HG03565 (cell line): ENCODE measurements at regions not wholly inside any gene's neighbourhood (a gene's known extent, or its start where the extent isn't known, plus 50 kb on each side); places are given as distances from the start of the nearest gene placed in this dataset.

Experiments used
- ATAC-seq: cut with Tn5 transposase; IDR thresholded peaks from one replicate; pipeline ENCODE4 v1.9.1; 2021; ENCODE audit warnings: mild to moderate bottlenecking, moderate library complexity; ENCODE audit not compliant: unreplicated experiment

- ATAC-seq, result no peak
These were observed 291.1 kb upstream of the ZNF608 start for GRCh38 chr5:125037530-125037929.

GRCh38 chr5:125038477-125038876, 292.0 kb upstream of the ZNF608 start:
- ATAC-seq, result no peak

- no peak for ATAC-seq
These were observed 295.4 kb upstream of the ZNF608 start for GRCh38 chr5:125041798-125042197.

- no peak for ATAC-seq
These were observed 295.9 kb upstream of the ZNF608 start for GRCh38 chr5:125042261-125042890.

GRCh38 chr5:125043781-125044391, 297.4 kb upstream of the ZNF608 start:
- ATAC-seq, result no peak

GRCh38 chr5:125044491-125045282, 298.2 kb upstream of the ZNF608 start:
- no peak for ATAC-seq

GRCh38 chr5:125045646-125046045, 299.2 kb upstream of the ZNF608 start:
- no peak for ATAC-seq

- no peak for ATAC-seq
These were observed 300.4 kb upstream of the ZNF608 start for GRCh38 chr5:125046838-125047237.

GRCh38 chr5:125047871-125048270, 301.4 kb upstream of the ZNF608 start:
- no peak for ATAC-seq

- no peak for ATAC-seq
These were observed 303.6 kb upstream of the ZNF608 start for GRCh38 chr5:125049721-125050702.

GRCh38 chr5:125050926-125051325, 304.5 kb upstream of the ZNF608 start:
- no peak for ATAC-seq

- no peak for ATAC-seq
These were observed 306.1 kb upstream of the ZNF608 start for GRCh38 chr5:125052584-125052983.

GRCh38 chr5:125053179-125053578, 306.7 kb upstream of the ZNF608 start:
- no peak for ATAC-seq

GRCh38 chr5:125054146-125054545, 307.7 kb upstream of the ZNF608 start:
- ATAC-seq, result no peak

- no peak for ATAC-seq
These were observed 310.4 kb upstream of the ZNF608 start for GRCh38 chr5:125056671-125057485.

- ATAC-seq, result no peak
These were observed 311.7 kb upstream of the ZNF608 start for GRCh38 chr5:125057912-125058826.

- ATAC-seq, result no peak
These were observed 313.0 kb upstream of the ZNF608 start for GRCh38 chr5:125059255-125060002.

- ATAC-seq, result no peak
These were observed 315.3 kb upstream of the ZNF608 start for GRCh38 chr5:125061726-125062125.
